Peyer's patch (tissue), 4 donors: ENCODE measurements at regions not wholly inside any gene's neighbourhood (a gene's known extent, or its start where the extent isn't known, plus 50 kb on each side); places are given as distances from the start of the nearest gene placed in this dataset.

ENCODE experiments used
- DNase-seq, 3 donors: peaks; one replicate each; pipeline ENCODE4 v3.0.0-alpha.2; 2017 to 2019
- H3K27ac ChIP-seq, 4 donors: fragments of 200-600 bp; sonication (generic); one replicate each; pipeline ENCODE4 v1.5.1; 2016 to 2019
- H3K27me3 ChIP-seq, 2 donors: fragments of 200-600 bp; sonication (generic); one replicate each; pipeline ENCODE4 v1.5.1; 2019
- H3K36me3 ChIP-seq, 3 donors: fragments of 200-600 bp; sonication (generic); one replicate each; pipeline ENCODE4 v1.5.1; 2016 to 2019
- H3K4me1 ChIP-seq, 4 donors: fragments of 200-600 bp; sonication (generic); one replicate each; pipeline ENCODE4 v1.5.1; 2016 to 2019
- H3K4me3 ChIP-seq, 4 donors: fragments of 200-600 bp; sonication (generic); 1 replicate in 3 of 4; 2 replicates in 1 of 4; pipeline ENCODE4 v1.5.1; 2016 to 2019; ENCODE audit warnings: mild to moderate bottlenecking in 1 of 4
- H3K9me3 ChIP-seq, 4 donors: fragments of 200-600 bp; sonication (generic); one replicate each; pipeline ENCODE4 v1.5.1; 2016 to 2019; ENCODE audit warnings: mild to moderate bottlenecking in 1 of 4
- POLR2A ChIP-seq, 2 donors: fragments of 450-650 bp; IDR thresholded peaks; one replicate each; pipeline ENCODE4 v1.5.1; 2017; ENCODE audit warnings: antibody characterized with exemption in 2 of 2, mild to moderate bottlenecking in 2 of 2, moderate library complexity in 2 of 2
- TF ChIP-seq, protein P1 (sequence below), 6 experiments: fragments of 450-650 bp in 4 of 6; fragments of 200-600 bp in 2 of 6; sonication (generic) in 1 of 6; IDR thresholded peaks; one replicate each; pipeline ENCODE4 v1.5.1; 2017 to 2019; ENCODE audit warnings: antibody characterized with exemption in 6 of 6, mild to moderate bottlenecking in 3 of 6, moderate library complexity in 1 of 6

DNA sequence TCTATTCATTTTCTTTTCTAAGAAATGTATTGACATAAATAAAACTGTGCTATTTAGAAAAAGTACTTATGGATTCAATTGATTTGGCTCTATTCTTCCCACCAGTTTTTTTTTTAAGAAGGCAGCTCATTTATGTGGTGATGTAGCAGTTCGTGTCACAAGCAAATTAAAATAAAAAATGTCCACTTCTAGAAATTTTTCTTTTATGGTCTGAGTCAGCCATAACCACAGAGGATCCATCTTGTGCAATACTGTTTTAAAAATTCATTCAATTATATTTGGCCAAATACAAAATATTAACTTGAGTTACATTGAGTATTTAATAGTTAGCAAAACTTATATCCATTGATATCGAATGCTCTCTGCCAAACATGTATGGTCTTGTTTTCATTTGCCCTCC is 207.9 kb upstream of the FAT1 start:
- no peaks in the 10 kb centered on the region for H3K9me3 ChIP-seq
- DNase-seq: no peak
- no peak for TF ChIP-seq POLR2A (IDR thresholded peaks at IDR 0.05)
- TF ChIP-seq, protein P1, sequence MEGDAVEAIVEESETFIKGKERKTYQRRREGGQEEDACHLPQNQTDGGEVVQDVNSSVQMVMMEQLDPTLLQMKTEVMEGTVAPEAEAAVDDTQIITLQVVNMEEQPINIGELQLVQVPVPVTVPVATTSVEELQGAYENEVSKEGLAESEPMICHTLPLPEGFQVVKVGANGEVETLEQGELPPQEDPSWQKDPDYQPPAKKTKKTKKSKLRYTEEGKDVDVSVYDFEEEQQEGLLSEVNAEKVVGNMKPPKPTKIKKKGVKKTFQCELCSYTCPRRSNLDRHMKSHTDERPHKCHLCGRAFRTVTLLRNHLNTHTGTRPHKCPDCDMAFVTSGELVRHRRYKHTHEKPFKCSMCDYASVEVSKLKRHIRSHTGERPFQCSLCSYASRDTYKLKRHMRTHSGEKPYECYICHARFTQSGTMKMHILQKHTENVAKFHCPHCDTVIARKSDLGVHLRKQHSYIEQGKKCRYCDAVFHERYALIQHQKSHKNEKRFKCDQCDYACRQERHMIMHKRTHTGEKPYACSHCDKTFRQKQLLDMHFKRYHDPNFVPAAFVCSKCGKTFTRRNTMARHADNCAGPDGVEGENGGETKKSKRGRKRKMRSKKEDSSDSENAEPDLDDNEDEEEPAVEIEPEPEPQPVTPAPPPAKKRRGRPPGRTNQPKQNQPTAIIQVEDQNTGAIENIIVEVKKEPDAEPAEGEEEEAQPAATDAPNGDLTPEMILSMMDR (IDR thresholded peaks at IDR 0.05): no peak
- no peaks in the 10 kb centered on the region for H3K27me3 ChIP-seq
- no peak overlapping the region for H3K4me3 ChIP-seq
- no peak overlapping the region for H3K27ac ChIP-seq
- no peaks in the 10 kb centered on the region for H3K36me3 ChIP-seq
- peaks cover 0 to 16% (median 4%) of the 10 kb centered on the region in 4 donors for H3K4me1 ChIP-seq

DNA sequence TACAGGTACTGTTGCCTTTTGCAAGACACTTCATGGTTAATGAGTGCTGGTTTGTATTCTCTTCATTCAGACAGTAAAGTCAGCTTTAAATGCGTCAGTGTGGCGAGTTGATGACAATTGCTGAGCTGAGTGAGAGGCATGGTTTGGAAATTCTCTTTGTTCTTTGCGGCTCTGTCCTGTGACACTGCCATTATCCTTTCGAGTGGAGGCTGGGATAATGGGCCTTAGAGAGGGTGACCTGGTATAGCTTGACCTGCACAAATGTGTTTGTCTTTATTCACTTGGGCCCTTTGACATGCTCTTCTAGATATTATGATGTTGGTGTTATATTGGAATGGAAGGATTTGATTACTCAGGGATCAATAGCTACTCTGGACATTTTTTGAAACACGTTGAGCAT is 208.5 kb upstream of the FAT1 start:
- Histone ChIP-seq H3K4me1 (peaks cover 0 to 17% (median 4%) of the 10 kb centered on the region in 4 donors), H3K4me3 (no peak overlapping the region), H3K27me3 (no peaks in the 10 kb centered on the region), H3K9me3 (no peaks in the 10 kb centered on the region), H3K36me3 (no peaks in the 10 kb centered on the region), H3K27ac (no peak overlapping the region)
- TF ChIP-seq, protein P1 (IDR thresholded peaks at IDR 0.05): no peak
- TF ChIP-seq POLR2A (IDR thresholded peaks at IDR 0.05): no peak
- DNase-seq: no peak

DNA sequence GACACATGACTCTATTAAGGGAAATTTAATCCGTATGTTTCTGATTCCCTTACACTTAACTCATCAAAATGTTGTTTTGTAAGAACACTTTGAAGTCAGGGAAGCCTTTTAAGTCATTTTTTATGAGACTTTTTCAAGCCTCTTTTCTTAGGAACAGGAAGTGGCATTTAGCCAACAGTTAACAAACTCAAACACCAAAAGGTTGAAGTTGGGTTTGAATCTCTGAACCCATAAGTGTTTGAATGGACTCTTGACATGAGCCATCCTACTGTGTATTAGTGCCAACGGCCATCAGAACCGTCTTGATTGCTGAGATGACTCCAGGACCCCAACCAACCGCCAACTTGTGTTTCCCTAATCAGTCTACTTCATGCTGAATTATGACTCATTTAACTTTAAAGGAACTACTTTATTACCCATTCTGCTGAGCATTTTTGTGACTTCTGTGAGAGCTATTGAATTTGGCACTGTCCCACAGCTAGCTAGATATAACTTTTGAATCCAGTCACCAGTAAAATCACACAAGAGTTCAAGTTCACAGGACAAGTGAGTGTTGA is 209.1 kb upstream of the FAT1 start:
- no peak for DNase-seq

DNA sequence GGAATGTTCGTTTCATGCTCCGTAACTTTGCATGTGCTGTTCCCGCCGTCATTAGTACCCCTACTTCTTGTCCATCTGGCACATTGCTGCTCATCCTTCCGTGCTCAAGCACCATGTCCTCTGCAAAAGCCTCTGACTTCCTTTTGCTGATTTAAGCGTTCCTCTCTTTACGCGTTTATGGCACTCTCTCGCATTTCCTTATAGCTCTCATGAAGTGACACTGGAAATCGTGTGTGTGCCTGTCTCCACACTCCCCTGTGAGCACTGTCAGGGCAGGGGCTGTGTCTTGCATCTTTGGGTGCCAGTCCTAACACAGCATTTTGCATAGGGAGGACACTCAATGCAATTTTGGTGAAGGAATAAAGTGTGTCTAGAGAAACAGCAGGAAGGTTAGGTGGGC is 210.6 kb upstream of the FAT1 start:
- no peak for DNase-seq
- TF ChIP-seq POLR2A (IDR thresholded peaks at IDR 0.05): no peak
- TF ChIP-seq, protein P1 (IDR thresholded peaks at IDR 0.05): no peak
- peaks cover 0 to 23% (median 5%) of the 10 kb centered on the region in 4 donors for H3K4me1 ChIP-seq
- peak overlapping the region in 2 of 4 donors; percentile 75 to 88 for H3K27ac ChIP-seq
- no peak overlapping the region for H3K4me3 ChIP-seq
- no peaks in the 10 kb centered on the region for H3K9me3 ChIP-seq
- H3K27me3 ChIP-seq: no peaks in the 10 kb centered on the region
- no peaks in the 10 kb centered on the region for H3K36me3 ChIP-seq

More for the DNA sequence above, 209.1 kb upstream of the FAT1 start:
- no peaks in the 10 kb centered on the region for H3K9me3 ChIP-seq
- H3K4me1 ChIP-seq: peaks cover 0 to 22% (median 5%) of the 10 kb centered on the region in 4 donors
- no peak overlapping the region for H3K27ac ChIP-seq
- H3K4me3 ChIP-seq: no peak overlapping the region
- no peaks in the 10 kb centered on the region for H3K36me3 ChIP-seq
- TF ChIP-seq, protein P1 (IDR thresholded peaks at IDR 0.05): no peak
- TF ChIP-seq POLR2A (IDR thresholded peaks at IDR 0.05): no peak
- H3K27me3 ChIP-seq: no peaks in the 10 kb centered on the region

GRCh38 chr4:186934841-186935443 is 211.3 kb upstream of the FAT1 start:
- TF ChIP-seq, protein P1 (IDR thresholded peaks at IDR 0.05): no peak
- TF ChIP-seq POLR2A (IDR thresholded peaks at IDR 0.05): no peak
- H3K4me1 ChIP-seq: peaks cover 0 to 23% (median 5%) of the 10 kb centered on the region in 4 donors
- H3K27ac ChIP-seq: peak overlapping the region in 3 of 4 donors; percentile 5 to 88 (median 75)

More at GRCh38 chr4:186934841-186935443, 211.3 kb upstream of the FAT1 start:
- no peak for DNase-seq
- no peaks in the 10 kb centered on the region for H3K9me3 ChIP-seq
- H3K4me3 ChIP-seq: no peak overlapping the region
- H3K36me3 ChIP-seq: no peaks in the 10 kb centered on the region
- no peaks in the 10 kb centered on the region for H3K27me3 ChIP-seq
